Endothelial cell (in vitro differentiated cells): ENCODE measurements at regions not wholly inside any gene's neighbourhood (a gene's known extent, or its start where the extent isn't known, plus 50 kb on each side); places are given as distances from the start of the nearest gene placed in this dataset.
"Not testable (repeated sequence)": the region's sequence is repeated elsewhere in the genome, so short reads cannot be mapped to it uniquely, and the experiment has no call there.

Source experiments
- DNase-seq: peaks from one replicate; pipeline ENCODE4 v3.0.0; 2021; ENCODE audit warnings: low spot score
- H3K27ac Mint-ChIP-seq: one replicate; pipeline ENCODE4 v1.8.0; 2021; ENCODE audit warnings: mixed read lengths, inconsistent platforms; ENCODE audit not compliant: unreplicated experiment
- H3K27me3 Mint-ChIP-seq: one replicate; pipeline ENCODE4 v1.8.0; 2021; ENCODE audit warnings: mild to moderate bottlenecking, moderate library complexity, mixed read lengths, inconsistent platforms; ENCODE audit not compliant: unreplicated experiment
- H3K36me3 Mint-ChIP-seq: one replicate; pipeline ENCODE4 v1.8.0; 2021; ENCODE audit warnings: mild to moderate bottlenecking, low read depth, mixed read lengths, inconsistent platforms; ENCODE audit not compliant: unreplicated experiment
- H3K4me1 Mint-ChIP-seq: one replicate; pipeline ENCODE4 v1.8.0; 2021; ENCODE audit warnings: mild to moderate bottlenecking, mixed read lengths, inconsistent platforms; ENCODE audit not compliant: unreplicated experiment
- H3K4me3 Mint-ChIP-seq: one replicate; pipeline ENCODE4 v1.8.0; 2021; ENCODE audit warnings: mild to moderate bottlenecking, mixed read lengths, inconsistent platforms; ENCODE audit not compliant: unreplicated experiment
- H3K9me3 Mint-ChIP-seq: one replicate; pipeline ENCODE4 v1.8.0; 2021; ENCODE audit warnings: mixed read lengths, inconsistent platforms; ENCODE audit not compliant: unreplicated experiment
- TF ChIP-seq, protein P1 (sequence below): fragments of 200-600 bp; sonication (generic); IDR thresholded peaks from one replicate; pipeline ENCODE4 v1.5.0; 2021; ENCODE audit warnings: antibody characterized with exemption; ENCODE audit not compliant: unreplicated experiment

DNA sequence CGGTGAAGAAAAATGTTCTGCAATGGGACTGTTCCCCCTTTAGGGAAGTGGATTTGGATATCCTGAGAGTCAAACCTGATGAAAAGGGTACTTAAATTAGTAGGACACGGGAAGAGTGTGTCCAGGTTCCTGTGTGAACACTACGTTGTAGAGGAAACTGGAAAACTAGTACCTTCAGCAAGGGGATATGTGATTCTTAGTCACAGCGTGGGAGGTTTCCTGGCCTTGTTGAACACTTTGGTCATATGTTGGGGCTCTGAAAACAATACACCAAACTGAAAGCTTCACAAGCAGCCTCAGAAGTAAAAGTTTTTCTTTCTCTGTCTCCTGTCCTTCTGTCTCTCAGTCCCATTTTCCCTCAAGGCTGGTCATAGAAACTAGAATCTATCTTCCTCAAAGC is 306.9 kb upstream of the GLI3 start:
- no peak for DNase-seq
- no peaks in the 10 kb centered on the region for H3K4me1 Mint-ChIP-seq
- H3K27ac Mint-ChIP-seq: no peak overlapping the region
- H3K27me3 Mint-ChIP-seq: no peaks in the 10 kb centered on the region
- peak overlapping the region; percentile 31 for H3K4me3 Mint-ChIP-seq
- peaks cover 4% of the 10 kb centered on the region for H3K36me3 Mint-ChIP-seq
- TF ChIP-seq, protein P1, sequence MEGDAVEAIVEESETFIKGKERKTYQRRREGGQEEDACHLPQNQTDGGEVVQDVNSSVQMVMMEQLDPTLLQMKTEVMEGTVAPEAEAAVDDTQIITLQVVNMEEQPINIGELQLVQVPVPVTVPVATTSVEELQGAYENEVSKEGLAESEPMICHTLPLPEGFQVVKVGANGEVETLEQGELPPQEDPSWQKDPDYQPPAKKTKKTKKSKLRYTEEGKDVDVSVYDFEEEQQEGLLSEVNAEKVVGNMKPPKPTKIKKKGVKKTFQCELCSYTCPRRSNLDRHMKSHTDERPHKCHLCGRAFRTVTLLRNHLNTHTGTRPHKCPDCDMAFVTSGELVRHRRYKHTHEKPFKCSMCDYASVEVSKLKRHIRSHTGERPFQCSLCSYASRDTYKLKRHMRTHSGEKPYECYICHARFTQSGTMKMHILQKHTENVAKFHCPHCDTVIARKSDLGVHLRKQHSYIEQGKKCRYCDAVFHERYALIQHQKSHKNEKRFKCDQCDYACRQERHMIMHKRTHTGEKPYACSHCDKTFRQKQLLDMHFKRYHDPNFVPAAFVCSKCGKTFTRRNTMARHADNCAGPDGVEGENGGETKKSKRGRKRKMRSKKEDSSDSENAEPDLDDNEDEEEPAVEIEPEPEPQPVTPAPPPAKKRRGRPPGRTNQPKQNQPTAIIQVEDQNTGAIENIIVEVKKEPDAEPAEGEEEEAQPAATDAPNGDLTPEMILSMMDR: no peak
- H3K9me3 Mint-ChIP-seq: peaks cover 4% of the 10 kb centered on the region

DNA sequence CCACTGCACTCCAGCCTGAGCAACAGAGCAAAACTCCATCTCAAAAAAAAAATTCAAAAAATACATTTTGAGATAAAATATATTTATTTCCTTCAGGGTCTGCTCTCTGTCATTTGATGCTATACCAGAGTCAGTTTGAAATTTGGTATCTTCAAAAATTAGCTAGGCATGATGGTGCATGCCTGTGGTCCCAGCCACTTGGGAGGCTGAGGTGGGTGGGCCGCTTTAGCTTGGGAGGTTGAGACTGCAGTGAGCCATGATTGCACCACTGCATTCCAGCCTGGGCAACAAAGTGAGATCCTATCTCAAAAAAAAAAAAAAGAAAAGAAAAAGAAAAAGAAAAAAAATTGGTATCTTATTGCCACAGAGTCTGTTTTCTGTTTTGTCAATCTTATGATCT is 305.4 kb upstream of the GLI3 start:
- not testable (repeated sequence) for DNase-seq, H3K4me1 Mint-ChIP-seq, H3K36me3 Mint-ChIP-seq, H3K4me3 Mint-ChIP-seq, H3K27ac Mint-ChIP-seq, H3K27me3 Mint-ChIP-seq, H3K9me3 Mint-ChIP-seq

DNA sequence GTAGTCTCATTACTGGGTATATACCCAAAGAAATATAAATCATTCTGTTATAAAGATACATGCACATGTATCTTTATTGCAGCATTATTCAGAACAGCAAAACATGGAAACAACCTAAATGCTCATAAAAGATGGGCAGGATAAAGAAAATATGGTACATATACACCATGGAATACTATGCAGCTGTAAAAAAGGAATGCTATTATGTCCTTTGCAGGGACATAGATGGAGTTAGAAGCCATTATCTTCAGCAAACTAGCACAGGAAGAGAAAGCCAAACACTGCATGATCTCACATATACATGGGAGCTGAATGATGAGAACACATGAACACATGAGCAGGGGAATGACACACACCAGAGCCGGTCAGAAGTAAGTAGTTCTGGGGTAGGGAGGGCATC is 297.4 kb upstream of the GLI3 start:
- DNase-seq: no peak
- no peak overlapping the region for H3K27ac Mint-ChIP-seq
- no peaks in the 10 kb centered on the region for H3K4me1 Mint-ChIP-seq
- H3K4me3 Mint-ChIP-seq: no peak overlapping the region
- H3K27me3 Mint-ChIP-seq: no peaks in the 10 kb centered on the region
- H3K36me3 Mint-ChIP-seq: no peaks in the 10 kb centered on the region
- H3K9me3 Mint-ChIP-seq: no peaks in the 10 kb centered on the region
- TF ChIP-seq, protein P1: no peak

DNA sequence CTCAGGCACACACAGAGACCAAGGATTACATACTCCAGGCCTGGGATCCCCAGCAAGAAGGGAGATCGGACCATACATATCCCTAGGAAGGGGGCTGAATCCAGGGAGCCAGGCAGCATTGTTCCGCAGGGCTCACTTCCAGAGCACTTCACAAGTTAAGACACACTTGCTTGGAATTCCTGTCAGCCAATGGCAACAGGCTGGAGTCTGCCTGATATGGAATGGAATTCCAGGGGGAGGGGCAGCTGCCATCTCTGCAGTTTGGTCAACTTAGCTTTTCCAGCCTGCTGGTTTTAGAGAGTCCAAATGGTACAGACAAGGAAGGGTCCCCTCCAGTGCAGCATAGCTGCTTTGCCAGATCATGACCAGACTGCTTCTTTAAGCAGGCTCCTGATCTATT is 290.0 kb upstream of the GLI3 start:
- no peak overlapping the region for H3K4me3 Mint-ChIP-seq
- TF ChIP-seq, protein P1: no peak
- no peaks in the 10 kb centered on the region for H3K27me3 Mint-ChIP-seq
- no peak overlapping the region for H3K27ac Mint-ChIP-seq
- H3K4me1 Mint-ChIP-seq: no peaks in the 10 kb centered on the region
- no peak for DNase-seq
- H3K36me3 Mint-ChIP-seq: no peaks in the 10 kb centered on the region
- no peaks in the 10 kb centered on the region for H3K9me3 Mint-ChIP-seq

DNA sequence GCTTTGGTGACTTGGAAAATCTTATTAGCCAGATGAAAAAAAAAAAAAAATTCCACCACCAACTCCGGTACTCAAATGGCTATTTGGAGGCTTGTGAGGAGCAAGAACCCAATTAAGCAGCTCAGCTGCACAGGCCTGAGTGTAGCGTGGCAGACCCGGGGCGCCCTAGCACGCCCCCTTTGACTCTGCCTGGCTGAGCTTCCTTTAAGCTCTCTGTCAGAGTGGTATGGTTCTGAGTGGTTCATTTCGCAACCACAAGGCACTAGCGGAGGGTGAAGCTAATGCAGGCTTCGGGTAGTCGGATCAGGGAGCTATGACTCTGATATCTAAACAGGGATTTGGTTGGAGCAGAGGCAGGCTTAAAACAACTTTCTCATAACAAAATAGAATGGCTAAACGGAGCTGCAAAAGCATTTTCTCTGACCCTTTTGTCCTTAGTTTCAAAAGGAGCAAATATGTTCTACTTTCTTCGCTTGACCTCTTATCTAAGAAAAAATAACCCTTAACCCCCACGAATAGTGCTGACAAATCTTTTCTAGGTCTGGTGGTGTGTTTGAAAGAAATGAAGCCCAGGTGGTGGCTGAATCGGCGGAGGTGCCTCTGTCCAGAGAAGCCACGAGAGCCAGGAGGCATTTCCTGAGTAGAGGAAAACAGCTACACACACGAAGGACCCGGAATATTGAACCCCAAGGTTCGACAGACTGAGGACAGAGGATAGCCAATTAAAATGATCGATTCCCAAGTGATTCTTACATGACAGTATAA is 285.4 kb upstream of the GLI3 start:
- H3K27ac Mint-ChIP-seq: no peak overlapping the region
- no peaks in the 10 kb centered on the region for H3K9me3 Mint-ChIP-seq
- H3K4me1 Mint-ChIP-seq: no peaks in the 10 kb centered on the region
- TF ChIP-seq, protein P1: no peak
- no peak for DNase-seq
- H3K4me3 Mint-ChIP-seq: no peak overlapping the region
- no peaks in the 10 kb centered on the region for H3K27me3 Mint-ChIP-seq
- H3K36me3 Mint-ChIP-seq: no peaks in the 10 kb centered on the region
